HepG2 (cell line): ENCODE measurements at regions not wholly inside any gene's neighbourhood (a gene's known extent, or its start where the extent isn't known, plus 50 kb on each side); places are given as distances from the start of the nearest gene placed in this dataset.

ENCODE experiments used
- ATAC-seq: fragments of 200-7000 bp; cut with Tn5 transposase; 3 replicates; pipeline ENCODE4 v1.9.1; 2020; ENCODE audit warnings: mild to moderate bottlenecking, moderate library complexity
- BruUV-seq: library from RNA; stranded (reverse); fragments of 400-500 nt; replicated peaks from 2 replicates; lab custom pipeline; 2021; lab: Mats Ljungman, UMichigan
- CTCF ChIA-PET: fragments of 300-600 bp; formaldehyde crosslinking; extraction: SDS; loops from one replicate; lab custom pipeline; 2021; ENCODE audit warnings: low total read pairs, inconsistent platforms, low intra/inter-chr PET ratio; lab: Yijun Ruan, JAX
- POLR2A ChIA-PET: fragments of 350-600 bp; sonication (Branson Sonifier 250); formaldehyde crosslinking; loops from one replicate; lab custom pipeline; 2020; ENCODE audit warnings: antibody characterized with exemption, inconsistent platforms; lab: Yijun Ruan, JAX
- DNase-seq: peaks from one replicate; pipeline ENCODE4 v3.0.0-alpha.2; 2015; ENCODE audit warnings: low spot score
- FAIRE-seq: peaks from 3 replicates; lab custom pipeline; 2011; peaks lifted over from hg19 to GRCh38; lab: Jason Lieb, UNC
- H2AFZ ChIP-seq: one replicate; pipeline ENCODE4 v1.6.1; 2011; ENCODE audit warnings: low read length, inconsistent platforms
- H3K27ac ChIP-seq: fragments of 300-600 bp; 3 replicates; pipeline ENCODE4 v1.8.0; 2011; ENCODE audit warnings: mixed run types, mild to moderate bottlenecking, mixed read lengths, low read length, inconsistent platforms; ENCODE audit not compliant: insufficient read depth; ENCODE audit errors: extremely low read length
- H3K27me3 ChIP-seq, 2 experiments: fragments of 200-600 bp in 1 of 2; 2 replicates in 1 of 2; 3 replicates in 1 of 2; pipeline versions ENCODE4 v1.6.0 to v1.8.0; 2011; ENCODE audit warnings: low read length in 2 of 2, mild to moderate bottlenecking in 2 of 2, moderate library complexity in 2 of 2, inconsistent platforms in 1 of 2; ENCODE audit not compliant: insufficient read depth in 2 of 2, control insufficient read depth in 1 of 2
- H3K36me3 ChIP-seq, 2 experiments: fragments of 200-600 bp in 1 of 2; replicated peaks in 1 of 2; 2 replicates in 1 of 2; 3 replicates in 1 of 2; pipeline versions ENCODE4 v1.5.1 to v1.8.0; 2011; ENCODE audit warnings: low read length in 2 of 2, inconsistent platforms in 1 of 2; ENCODE audit not compliant: insufficient read depth in 2 of 2, control insufficient read depth in 1 of 2
- H3K4me1 ChIP-seq: 2 replicates; pipeline ENCODE4 v1.5.1; 2012; ENCODE audit warnings: low read length, inconsistent platforms; ENCODE audit not compliant: insufficient read depth
- H3K4me2 ChIP-seq: 2 replicates; pipeline ENCODE4 v1.6.0; 2011; ENCODE audit warnings: low read depth, low read length, inconsistent platforms
- H3K4me3 ChIP-seq, 3 experiments: fragments of 200-600 bp in 1 of 3; sonication (generic), shearing (Covaris generic) in 1 of 3; replicated peaks in 1 of 3; 2 replicates each; pipeline ENCODE4 v1.5.1; 2011 to 2016; ENCODE audit warnings: low read length in 3 of 3, inconsistent platforms in 2 of 3, low read depth in 2 of 3, mild to moderate bottlenecking in 2 of 3, control low read depth in 1 of 3, mixed read lengths in 1 of 3; ENCODE audit not compliant: insufficient read depth in 1 of 3
- H3K79me2 ChIP-seq: one replicate; pipeline ENCODE4 v1.6.1; 2011; ENCODE audit warnings: low read length, inconsistent platforms; ENCODE audit not compliant: insufficient read depth
- H3K9ac ChIP-seq: 2 replicates; pipeline ENCODE4 v1.6.0; 2011; ENCODE audit warnings: mild to moderate bottlenecking, low read depth, low read length, inconsistent platforms; ENCODE audit not compliant: insufficient read depth
- H3K9me3 ChIP-seq: 2 replicates; pipeline ENCODE4 v1.5.1; 2012; ENCODE audit warnings: mild to moderate bottlenecking, low read length
- H4K20me1 ChIP-seq: 2 replicates; pipeline ENCODE4 v1.6.0; 2011; ENCODE audit warnings: inconsistent platforms, mild to moderate bottlenecking, low read length, moderate library complexity; ENCODE audit not compliant: insufficient read depth
- MAFF ChIP-seq: IDR thresholded peaks from 2 replicates; pipeline ENCODE4 v1.6.1; 2011; ENCODE audit warnings: low read depth, low read length, improper control_type of control experiment
- MAFK ChIP-seq, 2 experiments: IDR thresholded peaks in 1 of 2; conservative IDR thresholded peaks in 1 of 2; 2 replicates each; pipeline ENCODE4 v1.6.1; 2011; ENCODE audit warnings: improper control_type of control experiment in 2 of 2, low read length in 2 of 2
- whole genome bisulfite sequencing: methylation state at CpG from one replicate; pipeline ENCODE4 v1.1.6; 2017; ENCODE audit warnings: low lambda C conversion rate; 5-methylcytosine and 5-hydroxymethylcytosine counted together
- in situ Hi-C: cut with HindIII; loops from 2 replicates; pipeline ENCODE4 v1.10.0; 2017; ENCODE audit warnings: low pct_unique_long_range_greater_than_20kb; ENCODE audit not compliant: extremely low pct_ligation_motif_present
- intact Hi-C: fragments of 100-400 bp; cut with micrococcal nuclease; formaldehyde crosslinking; loops from one replicate; pipeline ENCODE4 v1.10.0; 2022; ENCODE audit not compliant: unreplicated experiment
- TF ChIP-seq, protein P1 (sequence below): sonication (generic); formaldehyde crosslinking; IDR thresholded peaks from 2 replicates; pipeline ENCODE4 v1.4.0; 2020; ENCODE audit warnings: mild to moderate bottlenecking, low read depth, missing genetic modification reagents
- TF ChIP-seq, protein P2 (sequence below): sonication (generic); formaldehyde crosslinking; IDR thresholded peaks from 2 replicates; pipeline ENCODE4 v1.5.0; 2020; ENCODE audit warnings: mild to moderate bottlenecking, missing genetic modification reagents, borderline replicate concordance

DNA sequence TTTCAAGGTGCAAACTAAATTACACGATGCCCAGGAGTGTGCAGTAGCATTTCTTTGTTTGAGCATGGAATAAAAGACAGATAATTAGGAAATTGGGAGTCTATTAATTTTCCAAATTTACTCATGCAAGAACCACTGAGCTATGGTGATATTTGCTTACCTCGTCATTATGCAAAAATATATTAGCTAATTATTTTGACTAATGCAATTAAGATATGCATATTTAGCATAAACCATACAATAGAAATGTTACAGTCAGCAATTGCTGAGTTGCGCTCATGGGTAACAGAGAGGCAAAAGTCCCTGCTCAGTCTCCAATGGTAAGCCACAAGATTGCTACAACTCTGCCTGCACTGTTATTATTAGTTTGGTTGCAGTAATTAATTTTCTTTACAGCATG is 342.0 kb downstream of the TXNL1 start:
- DNase-seq (no peak), FAIRE-seq (no peak), ATAC-seq (no peak)
- POLR2A ChIA-PET, result no interaction called here
- H3K36me3 ChIP-seq, result no peaks in the 10 kb centered on the region
- H3K9me3 ChIP-seq, result no peaks in the 10 kb centered on the region
- no peaks in the 10 kb centered on the region for H3K79me2 ChIP-seq
- H3K27me3 ChIP-seq, result no peaks in the 10 kb centered on the region
- WGBS, result 12% methylated on average over 3 of the region's 3 CpGs
- in situ Hi-C loops, result no loop called here
- H3K4me1 ChIP-seq, result no peaks in the 10 kb centered on the region
- no peak overlapping the region for H2AFZ ChIP-seq
- no peak overlapping the region for H3K4me3 ChIP-seq
- intact Hi-C loops, result no loop called here
- BruUV-seq, result no TSS peak
- no peak overlapping the region for H3K4me2 ChIP-seq
- no peaks in the 10 kb centered on the region for H4K20me1 ChIP-seq
- TF ChIP-seq MAFF, result peak; percentile 68; the same call in 1 of the 2 replicates
- TF ChIP-seq, protein P1, sequence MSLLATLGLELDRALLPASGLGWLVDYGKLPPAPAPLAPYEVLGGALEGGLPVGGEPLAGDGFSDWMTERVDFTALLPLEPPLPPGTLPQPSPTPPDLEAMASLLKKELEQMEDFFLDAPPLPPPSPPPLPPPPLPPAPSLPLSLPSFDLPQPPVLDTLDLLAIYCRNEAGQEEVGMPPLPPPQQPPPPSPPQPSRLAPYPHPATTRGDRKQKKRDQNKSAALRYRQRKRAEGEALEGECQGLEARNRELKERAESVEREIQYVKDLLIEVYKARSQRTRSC (CRISPR knock-in tag), result no peak
- TF ChIP-seq, protein P2, sequence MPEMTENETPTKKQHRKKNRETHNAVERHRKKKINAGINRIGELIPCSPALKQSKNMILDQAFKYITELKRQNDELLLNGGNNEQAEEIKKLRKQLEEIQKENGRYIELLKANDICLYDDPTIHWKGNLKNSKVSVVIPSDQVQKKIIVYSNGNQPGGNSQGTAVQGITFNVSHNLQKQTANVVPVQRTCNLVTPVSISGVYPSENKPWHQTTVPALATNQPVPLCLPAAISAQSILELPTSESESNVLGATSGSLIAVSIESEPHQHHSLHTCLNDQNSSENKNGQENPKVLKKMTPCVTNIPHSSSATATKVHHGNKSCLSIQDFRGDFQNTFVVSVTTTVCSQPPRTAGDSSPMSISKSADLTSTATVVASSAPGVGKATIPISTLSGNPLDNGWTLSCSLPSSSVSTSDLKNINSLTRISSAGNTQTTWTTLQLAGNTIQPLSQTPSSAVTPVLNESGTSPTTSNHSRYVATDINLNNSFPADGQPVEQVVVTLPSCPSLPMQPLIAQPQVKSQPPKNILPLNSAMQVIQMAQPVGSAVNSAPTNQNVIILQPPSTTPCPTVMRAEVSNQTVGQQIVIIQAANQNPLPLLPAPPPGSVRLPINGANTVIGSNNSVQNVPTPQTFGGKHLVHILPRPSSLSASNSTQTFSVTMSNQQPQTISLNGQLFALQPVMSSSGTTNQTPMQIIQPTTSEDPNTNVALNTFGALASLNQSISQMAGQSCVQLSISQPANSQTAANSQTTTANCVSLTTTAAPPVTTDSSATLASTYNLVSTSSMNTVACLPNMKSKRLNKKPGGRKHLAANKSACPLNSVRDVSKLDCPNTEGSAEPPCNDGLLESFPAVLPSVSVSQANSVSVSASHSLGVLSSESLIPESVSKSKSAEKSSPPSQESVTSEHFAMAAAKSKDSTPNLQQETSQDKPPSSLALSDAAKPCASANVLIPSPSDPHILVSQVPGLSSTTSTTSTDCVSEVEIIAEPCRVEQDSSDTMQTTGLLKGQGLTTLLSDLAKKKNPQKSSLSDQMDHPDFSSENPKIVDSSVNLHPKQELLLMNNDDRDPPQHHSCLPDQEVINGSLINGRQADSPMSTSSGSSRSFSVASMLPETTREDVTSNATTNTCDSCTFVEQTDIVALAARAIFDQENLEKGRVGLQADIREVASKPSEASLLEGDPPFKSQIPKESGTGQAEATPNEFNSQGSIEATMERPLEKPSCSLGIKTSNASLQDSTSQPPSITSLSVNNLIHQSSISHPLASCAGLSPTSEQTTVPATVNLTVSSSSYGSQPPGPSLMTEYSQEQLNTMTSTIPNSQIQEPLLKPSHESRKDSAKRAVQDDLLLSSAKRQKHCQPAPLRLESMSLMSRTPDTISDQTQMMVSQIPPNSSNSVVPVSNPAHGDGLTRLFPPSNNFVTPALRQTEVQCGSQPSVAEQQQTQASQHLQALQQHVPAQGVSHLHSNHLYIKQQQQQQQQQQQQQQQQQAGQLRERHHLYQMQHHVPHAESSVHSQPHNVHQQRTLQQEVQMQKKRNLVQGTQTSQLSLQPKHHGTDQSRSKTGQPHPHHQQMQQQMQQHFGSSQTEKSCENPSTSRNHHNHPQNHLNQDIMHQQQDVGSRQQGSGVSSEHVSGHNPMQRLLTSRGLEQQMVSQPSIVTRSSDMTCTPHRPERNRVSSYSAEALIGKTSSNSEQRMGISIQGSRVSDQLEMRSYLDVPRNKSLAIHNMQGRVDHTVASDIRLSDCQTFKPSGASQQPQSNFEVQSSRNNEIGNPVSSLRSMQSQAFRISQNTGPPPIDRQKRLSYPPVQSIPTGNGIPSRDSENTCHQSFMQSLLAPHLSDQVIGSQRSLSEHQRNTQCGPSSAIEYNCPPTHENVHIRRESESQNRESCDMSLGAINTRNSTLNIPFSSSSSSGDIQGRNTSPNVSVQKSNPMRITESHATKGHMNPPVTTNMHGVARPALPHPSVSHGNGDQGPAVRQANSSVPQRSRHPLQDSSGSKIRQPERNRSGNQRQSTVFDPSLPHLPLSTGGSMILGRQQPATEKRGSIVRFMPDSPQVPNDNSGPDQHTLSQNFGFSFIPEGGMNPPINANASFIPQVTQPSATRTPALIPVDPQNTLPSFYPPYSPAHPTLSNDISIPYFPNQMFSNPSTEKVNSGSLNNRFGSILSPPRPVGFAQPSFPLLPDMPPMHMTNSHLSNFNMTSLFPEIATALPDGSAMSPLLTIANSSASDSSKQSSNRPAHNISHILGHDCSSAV, result no peak
- peak; percentile 9 to 69; a peak in 2 of 4 replicates for TF ChIP-seq MAFK (conservative IDR thresholded peaks at IDR 0.05 in 1 of 2, IDR thresholded peaks at IDR 0.05 in 1 of 2; ENCODE audit: low read length in 2 of 2)
- no peak overlapping the region for H3K9ac ChIP-seq
- H3K27ac ChIP-seq, result no peak overlapping the region
- CTCF ChIA-PET, result no interaction called here
